HG02610 (cell line): ENCODE measurements at regions not wholly inside any gene's neighbourhood (a gene's known extent, or its start where the extent isn't known, plus 50 kb on each side); places are given as distances from the start of the nearest gene placed in this dataset.

ENCODE experiments used
- ATAC-seq: cut with Tn5 transposase; IDR thresholded peaks from one replicate; pipeline ENCODE4 v1.9.1; 2021; ENCODE audit warnings: mild to moderate bottlenecking, moderate library complexity; ENCODE audit not compliant: unreplicated experiment

- ATAC-seq = no peak
Observed at GRCh38 chr5:158139161-158139560, 280.2 kb upstream of the CLINT1 start.

- no peak for ATAC-seq
Observed at GRCh38 chr5:158135682-158136179, 276.8 kb upstream of the CLINT1 start.

GRCh38 chr5:158133369-158133768, 274.4 kb upstream of the CLINT1 start:
- ATAC-seq = no peak

- no peak for ATAC-seq
Observed at GRCh38 chr5:158127536-158127935, 268.6 kb upstream of the CLINT1 start.

GRCh38 chr5:158126442-158127405, 267.8 kb upstream of the CLINT1 start:
- ATAC-seq = no peak

- no peak for ATAC-seq
Observed at GRCh38 chr5:158124606-158125316, 265.8 kb upstream of the CLINT1 start.

GRCh38 chr5:158123595-158123994, 264.6 kb upstream of the CLINT1 start:
- no peak for ATAC-seq

GRCh38 chr5:158121678-158122077, 262.7 kb upstream of the CLINT1 start:
- ATAC-seq = no peak

GRCh38 chr5:158120760-158121159, 261.8 kb upstream of the CLINT1 start:
- ATAC-seq = no peak

- no peak for ATAC-seq
Observed at GRCh38 chr5:158119961-158120723, 261.2 kb upstream of the CLINT1 start.

- ATAC-seq = no peak
Observed at GRCh38 chr5:158117467-158118160, 258.7 kb upstream of the CLINT1 start.

- ATAC-seq = no peak
Observed at GRCh38 chr5:158116965-158117364, 258.0 kb upstream of the CLINT1 start.

- no peak for ATAC-seq
Observed at GRCh38 chr5:158115468-158115867, 256.5 kb upstream of the CLINT1 start.

- ATAC-seq = no peak
Observed at GRCh38 chr5:158108177-158108576, 249.2 kb upstream of the CLINT1 start.

GRCh38 chr5:158100373-158100888, 241.5 kb upstream of the CLINT1 start:
- ATAC-seq = no peak

- no peak for ATAC-seq
Observed at GRCh38 chr5:158099571-158100105, 240.7 kb upstream of the CLINT1 start.

GRCh38 chr5:158096835-158097234, 237.9 kb upstream of the CLINT1 start:
- no peak for ATAC-seq

- no peak for ATAC-seq
Observed at GRCh38 chr5:158086856-158087255, 227.9 kb upstream of the CLINT1 start.

GRCh38 chr5:158084292-158084691, 225.3 kb upstream of the CLINT1 start:
- no peak for ATAC-seq

- no peak for ATAC-seq
Observed at GRCh38 chr5:158082696-158083287, 223.8 kb upstream of the CLINT1 start.
